Skeletal muscle cell (primary cell): ENCODE measurements at regions not wholly inside any gene's neighbourhood (a gene's known extent, or its start where the extent isn't known, plus 50 kb on each side); places are given as distances from the start of the nearest gene placed in this dataset.
A peak's percentile ranks its signal among the peaks of the same experiment; 100 is the strongest.

Source experiments
- DNase-seq: peaks from one replicate; pipeline ENCODE4 v3.0.0-alpha.2; 2010; ENCODE audit warnings: low read depth
- H3K4me3 ChIP-seq: 2 replicates; pipeline ENCODE4 v1.5.1; 2011; ENCODE audit warnings: low read depth, mild to moderate bottlenecking, control low read depth, low read length, moderate library complexity

- no peak for DNase-seq
- H3K4me3 ChIP-seq = no peak overlapping the region
These were observed 285.0 kb downstream of the SLC6A15 start for GRCh38 chr12:84627593-84627992.

- no peak for DNase-seq
- H3K4me3 ChIP-seq = no peak overlapping the region
These were observed 288.0 kb downstream of the SLC6A15 start for GRCh38 chr12:84624601-84625000.

GRCh38 chr12:84619053-84619571, 293.5 kb downstream of the SLC6A15 start:
- DNase-seq = no peak
- H3K4me3 ChIP-seq = no peak overlapping the region

GRCh38 chr12:84607170-84607819, 305.3 kb downstream of the SLC6A15 start:
- no peak overlapping the region for H3K4me3 ChIP-seq
- no peak for DNase-seq

GRCh38 chr12:84605983-84606382, 306.6 kb downstream of the SLC6A15 start:
- no peak overlapping the region for H3K4me3 ChIP-seq
- no peak for DNase-seq

GRCh38 chr12:84604551-84604950, 308.0 kb downstream of the SLC6A15 start:
- H3K4me3 ChIP-seq = no peak overlapping the region
- DNase-seq = no peak

- DNase-seq = no peak
- H3K4me3 ChIP-seq = no peak overlapping the region
These were observed 308.9 kb downstream of the SLC6A15 start for GRCh38 chr12:84603484-84604248.

- no peak overlapping the region for H3K4me3 ChIP-seq
- DNase-seq = no peak
These were observed 311.1 kb downstream of the SLC6A15 start for GRCh38 chr12:84601483-84601882.

GRCh38 chr12:84599539-84599938, 313.1 kb downstream of the SLC6A15 start:
- no peak overlapping the region for H3K4me3 ChIP-seq
- DNase-seq = peak; percentile 11

GRCh38 chr12:84596266-84596665, 316.3 kb downstream of the SLC6A15 start:
- no peak overlapping the region for H3K4me3 ChIP-seq
- DNase-seq = no peak

GRCh38 chr12:84594157-84594556, 318.4 kb downstream of the SLC6A15 start:
- no peak for DNase-seq
- no peak overlapping the region for H3K4me3 ChIP-seq

- no peak overlapping the region for H3K4me3 ChIP-seq
- peak; percentile 58 for DNase-seq
These were observed 326.7 kb downstream of the SLC6A15 start for GRCh38 chr12:84585776-84586395.

- no peak overlapping the region for H3K4me3 ChIP-seq
- no peak for DNase-seq
These were observed 340.4 kb downstream of the SLC6A15 start for GRCh38 chr12:84572196-84572595.

- H3K4me3 ChIP-seq = no peak overlapping the region
- DNase-seq = no peak
These were observed 350.3 kb downstream of the SLC6A15 start for GRCh38 chr12:84562331-84562730.

GRCh38 chr12:84561351-84561750, 351.2 kb downstream of the SLC6A15 start:
- H3K4me3 ChIP-seq = no peak overlapping the region
- DNase-seq = no peak

- H3K4me3 ChIP-seq = no peak overlapping the region
- DNase-seq = no peak
These were observed 358.3 kb downstream of the SLC6A15 start for GRCh38 chr12:84554199-84554723.

GRCh38 chr12:84553331-84554117, 359.1 kb downstream of the SLC6A15 start:
- no peak overlapping the region for H3K4me3 ChIP-seq
- no peak for DNase-seq

GRCh38 chr12:84551373-84551772, 361.2 kb downstream of the SLC6A15 start:
- DNase-seq = no peak
- H3K4me3 ChIP-seq = no peak overlapping the region

GRCh38 chr12:84550518-84550917, 362.1 kb downstream of the SLC6A15 start:
- no peak overlapping the region for H3K4me3 ChIP-seq
- DNase-seq = no peak
